K562 (cell line): ENCODE measurements at regions not wholly inside any gene's neighbourhood (a gene's known extent, or its start where the extent isn't known, plus 50 kb on each side); places are given as distances from the start of the nearest gene placed in this dataset.

Experiments
- ARID4B ChIP-seq: sonication (generic); formaldehyde crosslinking; IDR thresholded peaks from 2 replicates; pipeline ENCODE4 v1.8.0; 2022; ENCODE audit warnings: mild to moderate bottlenecking, missing genetic modification reagents
- CHAMP1 ChIP-seq: fragments of 450-650 bp; IDR thresholded peaks from 2 replicates; pipeline ENCODE4 v1.6.1; 2016; ENCODE audit warnings: mild to moderate bottlenecking
- CTCF ChIP-seq, 3 experiments: IDR thresholded peaks in 2 of 3; conservative IDR thresholded peaks in 1 of 3; 2 replicates each; pipeline ENCODE4 v1.5.1; 2011 to 2012; ENCODE audit warnings: low read length in 3 of 3, mild to moderate bottlenecking in 3 of 3, control low read depth in 2 of 3, improper control_type of control experiment in 1 of 3, inconsistent platforms in 1 of 3, low read depth in 1 of 3, mixed read lengths in 1 of 3, moderate library complexity in 1 of 3; ENCODE audit not compliant: insufficient read depth in 2 of 3
- ID3 ChIP-seq, 2 experiments: fragments of 250-450 bp in 1 of 2; fragments of 450-650 bp in 1 of 2; sonication (Bioruptor Pico) in 1 of 2; IDR thresholded peaks; 2 replicates each; pipeline versions ENCODE4 v1.6.1 to v1.8.0; 2016 to 2021; ENCODE audit warnings: mild to moderate bottlenecking in 2 of 2, moderate library complexity in 2 of 2, missing compliant biosample characterization in 1 of 2, missing genetic modification characterization in 1 of 2
- KAT7 ChIP-seq: sonication (generic); formaldehyde crosslinking; IDR thresholded peaks from 2 replicates; pipeline ENCODE4 v1.8.0; 2022; ENCODE audit warnings: missing genetic modification reagents, mild to moderate bottlenecking, borderline replicate concordance
- MAFK ChIP-seq: IDR thresholded peaks from 2 replicates; pipeline ENCODE4 v1.6.1; 2011; ENCODE audit warnings: low read length, improper control_type of control experiment
- MCM7 ChIP-seq, 2 experiments: fragments of 450-650 bp; IDR thresholded peaks; 2 replicates each; pipeline ENCODE4 v1.6.1; 2016 to 2018
- MLX ChIP-seq, 2 experiments: fragments of 450-650 bp in 1 of 2; sonication (generic) in 1 of 2; formaldehyde crosslinking; conservative IDR thresholded peaks; 2 replicates each; pipeline versions ENCODE4 v1.4.0 to v1.8.1; 2020 to 2022; ENCODE audit warnings: mild to moderate bottlenecking in 1 of 2, missing genetic modification reagents in 1 of 2
- PYGO2 ChIP-seq: fragments of 450-650 bp; IDR thresholded peaks from 2 replicates; pipeline ENCODE4 v1.6.1; 2016; ENCODE audit warnings: mild to moderate bottlenecking, missing genetic modification characterization, moderate library complexity, missing compliant biosample characterization
- SAFB ChIP-seq: fragments of 200-400 bp; formaldehyde crosslinking; IDR thresholded peaks from 2 replicates; pipeline ENCODE4 v1.6.1; 2017; ENCODE audit warnings: low read depth, low read length, borderline replicate concordance
- TRIM25 ChIP-seq: fragments of 450-650 bp; IDR thresholded peaks from 2 replicates; pipeline ENCODE4 v1.7.0; 2016; ENCODE audit warnings: borderline replicate concordance
- ZKSCAN3 ChIP-seq: fragments of 250-450 bp; sonication (Bioruptor Pico); IDR thresholded peaks from 2 replicates; pipeline ENCODE4 v1.4.0; 2020
- ZNF124 ChIP-seq: sonication (generic); formaldehyde crosslinking; IDR thresholded peaks from 2 replicates; pipeline ENCODE4 v1.8.1; 2022; ENCODE audit warnings: missing genetic modification reagents
- ZNF408 ChIP-seq: fragments of 250-450 bp; sonication (Bioruptor Pico); IDR thresholded peaks from 2 replicates; pipeline ENCODE4 v1.4.0; 2020; ENCODE audit warnings: low read depth, mild to moderate bottlenecking, moderate library complexity
- ZNF75A ChIP-seq: fragments of 450-650 bp; formaldehyde crosslinking; IDR thresholded peaks from 2 replicates; pipeline ENCODE4 v1.4.0; 2020; ENCODE audit warnings: mild to moderate bottlenecking

GRCh38 chr12:28135801-28136439 is 54.3 kb upstream of the CCDC91 start (continued):
- no peak for TF ChIP-seq TRIM25
- TF ChIP-seq ZNF124 (CRISPR knock-in tag), result no peak
- no peak for TF ChIP-seq ZNF408 (CRISPR knock-in tag)
- no peak for TF ChIP-seq MCM7 (IDR thresholded peaks at IDR 0.05)
- peak; percentile 79; the same call in 1 of the 2 replicates for TF ChIP-seq CHAMP1
- TF ChIP-seq CTCF (IDR thresholded peaks at IDR 0.05 in 2 of 3, conservative IDR thresholded peaks at IDR 0.05 in 1 of 3; ENCODE audit: insufficient read depth in 2 of 3, low read depth in 1 of 3, low read length in 3 of 3), result no peak
- TF ChIP-seq MLX (CRISPR knock-in tag; conservative IDR thresholded peaks at IDR 0.05), result no peak
- no peak for TF ChIP-seq ID3 (CRISPR knock-in tag; IDR thresholded peaks at IDR 0.05)
- TF ChIP-seq ID3 (tag; IDR thresholded peaks at IDR 0.05), result peak; percentile 82
- TF ChIP-seq MAFK, result no peak
- no peak for TF ChIP-seq PYGO2 (tag)
- TF ChIP-seq ZKSCAN3 (CRISPR knock-in tag), result no peak
- no peak for TF ChIP-seq ARID4B
- TF ChIP-seq SAFB, result no peak
- TF ChIP-seq KAT7, result no peak
- TF ChIP-seq ZNF75A (CRISPR knock-in tag), result no peak
